HUES6 (cell line): ENCODE measurements at regions not wholly inside any gene's neighbourhood (a gene's known extent, or its start where the extent isn't known, plus 50 kb on each side); places are given as distances from the start of the nearest gene placed in this dataset.

Source experiments
- H3K27ac ChIP-seq: 2 replicates; pipeline ENCODE4 v1.7.0; 2013; ENCODE audit warnings: low read depth, mild to moderate bottlenecking, low read length, inconsistent platforms
- H3K27me3 ChIP-seq: 2 replicates; pipeline ENCODE4 v1.6.1; 2013; ENCODE audit warnings: low read length; ENCODE audit not compliant: control insufficient read depth, insufficient read depth
- H3K36me3 ChIP-seq: 2 replicates; pipeline ENCODE4 v1.6.1; 2013; ENCODE audit warnings: low read length; ENCODE audit not compliant: control insufficient read depth, insufficient read depth
- H3K4me1 ChIP-seq: 2 replicates; pipeline ENCODE4 v1.6.1; 2013; ENCODE audit warnings: low read length; ENCODE audit not compliant: control insufficient read depth, insufficient read depth
- H3K4me3 ChIP-seq: 2 replicates; pipeline ENCODE4 v1.5.1; 2013; ENCODE audit warnings: low read depth, low read length
- H3K9ac ChIP-seq: one replicate; pipeline ENCODE4 v1.6.1; 2013; ENCODE audit warnings: mild to moderate bottlenecking, low read length
- H3K9me3 ChIP-seq: 2 replicates; pipeline ENCODE4 v1.6.1; 2013; ENCODE audit warnings: low read depth, low read length; ENCODE audit not compliant: control insufficient read depth, insufficient read depth

- Histone ChIP-seq H3K4me1 (peaks cover 7% of the 10 kb centered on the region), H3K4me3 (no peak overlapping the region), H3K9me3 (no peaks in the 10 kb centered on the region), H3K9ac (no peak overlapping the region), H3K36me3 (no peaks in the 10 kb centered on the region), H3K27me3 (no peaks in the 10 kb centered on the region), H3K27ac (no peak overlapping the region)
Observed at GRCh38 chr4:11599064-11599463, 170.4 kb upstream of the HS3ST1 start.

GRCh38 chr4:11598591-11598990 is 169.9 kb upstream of the HS3ST1 start:
- Histone ChIP-seq H3K4me1 (peaks cover 7% of the 10 kb centered on the region), H3K36me3 (no peaks in the 10 kb centered on the region), H3K9ac (no peak overlapping the region), H3K4me3 (no peak overlapping the region), H3K9me3 (no peaks in the 10 kb centered on the region), H3K27ac (no peak overlapping the region), H3K27me3 (no peaks in the 10 kb centered on the region)

- Histone ChIP-seq H3K27ac (no peak overlapping the region), H3K36me3 (no peaks in the 10 kb centered on the region), H3K27me3 (no peaks in the 10 kb centered on the region), H3K4me3 (no peak overlapping the region), H3K9me3 (no peaks in the 10 kb centered on the region), H3K4me1 (peaks cover 12% of the 10 kb centered on the region), H3K9ac (no peak overlapping the region)
Observed at GRCh38 chr4:11597506-11597905, 168.8 kb upstream of the HS3ST1 start.

GRCh38 chr4:11596989-11597388 is 168.3 kb upstream of the HS3ST1 start:
- Histone ChIP-seq H3K4me3 (no peak overlapping the region), H3K4me1 (peaks cover 12% of the 10 kb centered on the region), H3K36me3 (no peaks in the 10 kb centered on the region), H3K27ac (no peak overlapping the region), H3K9ac (no peak overlapping the region), H3K9me3 (no peaks in the 10 kb centered on the region), H3K27me3 (no peaks in the 10 kb centered on the region)

- Histone ChIP-seq H3K4me1 (peaks cover 12% of the 10 kb centered on the region), H3K9me3 (no peaks in the 10 kb centered on the region), H3K36me3 (no peaks in the 10 kb centered on the region), H3K4me3 (no peak overlapping the region), H3K27me3 (no peaks in the 10 kb centered on the region), H3K9ac (no peak overlapping the region), H3K27ac (no peak overlapping the region)
Observed at GRCh38 chr4:11593576-11594116, 165.0 kb upstream of the HS3ST1 start.

- Histone ChIP-seq H3K9me3 (no peaks in the 10 kb centered on the region), H3K9ac (no peak overlapping the region), H3K27ac (no peak overlapping the region), H3K4me3 (no peak overlapping the region), H3K27me3 (no peaks in the 10 kb centered on the region), H3K4me1 (peaks cover 12% of the 10 kb centered on the region), H3K36me3 (no peaks in the 10 kb centered on the region)
Observed at GRCh38 chr4:11592276-11592675, 163.6 kb upstream of the HS3ST1 start.

- no peaks in the 10 kb centered on the region for H3K36me3 ChIP-seq
- no peak overlapping the region for H3K4me3 ChIP-seq
- H3K27ac ChIP-seq, result no peak overlapping the region
- no peak overlapping the region for H3K9ac ChIP-seq
- H3K9me3 ChIP-seq, result no peaks in the 10 kb centered on the region
- H3K4me1 ChIP-seq, result peaks cover 12% of the 10 kb centered on the region
- no peaks in the 10 kb centered on the region for H3K27me3 ChIP-seq
Observed at GRCh38 chr4:11590132-11590531, 161.4 kb upstream of the HS3ST1 start.

- H3K36me3 ChIP-seq, result no peaks in the 10 kb centered on the region
- no peak overlapping the region for H3K27ac ChIP-seq
- H3K4me1 ChIP-seq, result peaks cover 12% of the 10 kb centered on the region
Observed at GRCh38 chr4:11589676-11590075, 161.0 kb upstream of the HS3ST1 start.

GRCh38 chr4:11587797-11588196 is 159.1 kb upstream of the HS3ST1 start:
- Histone ChIP-seq H3K9ac (no peak overlapping the region), H3K36me3 (no peaks in the 10 kb centered on the region), H3K4me3 (no peak overlapping the region), H3K9me3 (peaks cover 11% of the 10 kb centered on the region), H3K27me3 (no peaks in the 10 kb centered on the region), H3K4me1 (no peaks in the 10 kb centered on the region), H3K27ac (no peak overlapping the region)

More at GRCh38 chr4:11589676-11590075, 161.0 kb upstream of the HS3ST1 start:
- Histone ChIP-seq H3K9ac (no peak overlapping the region), H3K4me3 (no peak overlapping the region), H3K9me3 (no peaks in the 10 kb centered on the region), H3K27me3 (no peaks in the 10 kb centered on the region)

GRCh38 chr4:11585506-11585905 is 156.8 kb upstream of the HS3ST1 start:
- H3K9me3 ChIP-seq, result peaks cover 17% of the 10 kb centered on the region
- H3K4me3 ChIP-seq, result no peak overlapping the region
- no peaks in the 10 kb centered on the region for H3K36me3 ChIP-seq
- H3K9ac ChIP-seq, result no peak overlapping the region
- H3K27ac ChIP-seq, result no peak overlapping the region
- no peaks in the 10 kb centered on the region for H3K27me3 ChIP-seq
- no peaks in the 10 kb centered on the region for H3K4me1 ChIP-seq

GRCh38 chr4:11568511-11568910 is 139.8 kb upstream of the HS3ST1 start:
- H3K9ac ChIP-seq, result no peak overlapping the region
- H3K4me3 ChIP-seq, result no peak overlapping the region
- no peaks in the 10 kb centered on the region for H3K4me1 ChIP-seq
- H3K27me3 ChIP-seq, result no peaks in the 10 kb centered on the region
- H3K27ac ChIP-seq, result no peak overlapping the region
- no peaks in the 10 kb centered on the region for H3K9me3 ChIP-seq
- no peaks in the 10 kb centered on the region for H3K36me3 ChIP-seq
